Progenitor cell of endocrine pancreas (in vitro differentiated cells): ENCODE measurements at regions not wholly inside any gene's neighbourhood (a gene's known extent, or its start where the extent isn't known, plus 50 kb on each side); places are given as distances from the start of the nearest gene placed in this dataset.
"Not testable (repeated sequence)": the region's sequence is repeated elsewhere in the genome, so short reads cannot be mapped to it uniquely, and the experiment has no call there.

Experiments used
- DNase-seq: peaks from one replicate; pipeline ENCODE4 v3.0.0; 2021; ENCODE audit warnings: low spot score; ENCODE audit not compliant: unreplicated experiment
- H3K27ac Mint-ChIP-seq: 2 replicates; pipeline ENCODE4 v1.8.0; 2021; ENCODE audit warnings: mild to moderate bottlenecking, moderate library complexity, mixed read lengths
- H3K27me3 Mint-ChIP-seq: 2 replicates; pipeline ENCODE4 v1.8.0; 2021; ENCODE audit warnings: mixed read lengths
- H3K36me3 Mint-ChIP-seq: 2 replicates; pipeline ENCODE4 v1.8.0; 2022; ENCODE audit warnings: mixed read lengths; ENCODE audit not compliant: insufficient read depth
- H3K4me1 Mint-ChIP-seq: 2 replicates; pipeline ENCODE4 v1.8.0; 2021; ENCODE audit warnings: low read depth, mixed read lengths
- H3K4me3 Mint-ChIP-seq: 2 replicates; pipeline ENCODE4 v1.8.0; 2021; ENCODE audit warnings: low read depth, mild to moderate bottlenecking, moderate library complexity, mixed read lengths
- H3K9me3 Mint-ChIP-seq: 2 replicates; pipeline ENCODE4 v1.8.0; 2021; ENCODE audit warnings: low read depth, mixed read lengths
- CTCF ChIP-seq: fragments of 200-600 bp; sonication (generic); IDR thresholded peaks from one replicate; pipeline ENCODE4 v1.5.0; 2021; ENCODE audit warnings: antibody characterized with exemption, mild to moderate bottlenecking; ENCODE audit not compliant: unreplicated experiment

DNA sequence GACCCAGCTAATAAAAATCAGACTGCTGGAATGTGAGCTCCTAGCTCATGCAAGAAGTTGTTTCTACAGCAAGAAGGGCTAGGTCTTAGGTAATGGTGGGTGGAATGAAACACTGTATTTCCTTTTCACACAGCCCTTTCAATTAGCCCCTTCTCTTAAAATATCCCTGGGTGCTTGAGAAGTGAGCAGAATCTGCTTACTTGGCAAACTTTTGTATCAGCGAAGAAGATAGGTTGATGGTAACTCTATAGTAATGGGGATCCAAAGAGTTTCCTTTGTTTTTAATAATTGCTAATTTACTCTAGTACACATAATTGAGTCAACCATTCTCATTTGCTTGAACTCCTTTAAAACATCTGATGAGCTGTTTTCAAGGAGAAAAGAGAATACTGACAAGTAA, 100.6 kb upstream of the FSCB start:
- Mint-ChIP-seq H3K27ac (no peak overlapping the region), H3K4me3 (no peak overlapping the region), H3K4me1 (peaks cover 8% of the 10 kb centered on the region), H3K9me3 (no peaks in the 10 kb centered on the region), H3K27me3 (no peaks in the 10 kb centered on the region), H3K36me3 (no peaks in the 10 kb centered on the region)
- no peak for TF ChIP-seq CTCF
- DNase-seq = no peak

DNA sequence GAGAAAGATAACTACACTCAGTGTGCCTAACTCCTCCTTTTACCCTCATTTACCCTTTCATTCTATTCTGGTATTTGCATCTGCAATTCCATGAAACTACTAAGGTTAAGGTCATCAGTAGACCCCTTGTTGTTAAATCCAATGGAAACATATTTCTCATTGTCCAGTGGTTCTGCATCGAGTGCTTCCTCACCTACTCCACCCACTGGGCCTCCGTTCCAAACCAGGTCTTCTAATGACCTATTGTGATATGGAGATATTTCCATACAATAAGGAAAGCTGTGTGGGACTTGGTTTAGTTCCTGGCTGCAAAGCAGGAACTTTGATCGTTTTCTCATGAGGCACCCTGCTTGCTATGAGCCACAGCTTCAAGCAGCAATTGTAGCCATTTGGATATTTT, 99.5 kb upstream of the FSCB start:
- no peaks in the 10 kb centered on the region for H3K36me3 Mint-ChIP-seq
- peaks cover 8% of the 10 kb centered on the region for H3K4me1 Mint-ChIP-seq
- no peak for TF ChIP-seq CTCF
- H3K9me3 Mint-ChIP-seq = no peaks in the 10 kb centered on the region
- no peak overlapping the region for H3K4me3 Mint-ChIP-seq
- no peak for DNase-seq
- no peaks in the 10 kb centered on the region for H3K27me3 Mint-ChIP-seq
- H3K27ac Mint-ChIP-seq = no peak overlapping the region

DNA sequence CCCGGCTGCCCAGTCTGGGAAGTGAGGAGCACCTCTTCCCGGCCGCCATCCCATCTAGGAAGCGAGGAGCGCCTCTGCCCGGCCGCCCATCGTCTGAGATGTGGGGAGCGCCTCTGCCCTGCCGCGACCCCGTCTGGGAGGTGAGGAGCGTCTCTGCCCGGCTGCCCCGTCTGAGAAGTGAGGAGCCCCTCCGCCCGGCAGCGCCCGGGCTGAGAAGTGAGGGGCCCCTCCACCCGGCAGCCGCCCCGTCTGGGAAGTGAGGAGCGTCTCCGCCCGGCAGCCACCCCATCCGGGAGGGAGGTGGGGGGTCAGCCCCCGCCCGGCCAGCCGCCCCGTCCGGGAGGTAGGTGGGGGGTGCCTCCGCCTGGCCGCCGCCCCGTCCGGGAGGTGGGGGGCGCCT, 94.2 kb upstream of the FSCB start:
- not testable (repeated sequence) for H3K9me3 Mint-ChIP-seq, H3K4me3 Mint-ChIP-seq, H3K36me3 Mint-ChIP-seq

GRCh38 chr14:44589180-44589579, 82.1 kb upstream of the FSCB start:
- Mint-ChIP-seq H3K4me1 (no peaks in the 10 kb centered on the region), H3K27ac (no peak overlapping the region), H3K9me3 (peaks cover 3% of the 10 kb centered on the region), H3K36me3 (peaks cover 1% of the 10 kb centered on the region), H3K27me3 (no peaks in the 10 kb centered on the region), H3K4me3 (no peak overlapping the region)
- DNase-seq = no peak
- TF ChIP-seq CTCF = no peak

More for the DNA sequence above, 94.2 kb upstream of the FSCB start:
- H3K4me1 Mint-ChIP-seq, DNase-seq, H3K27me3 Mint-ChIP-seq, H3K27ac Mint-ChIP-seq: not testable (repeated sequence)

GRCh38 chr14:44586910-44587309, 79.8 kb upstream of the FSCB start:
- no peak overlapping the region for H3K4me3 Mint-ChIP-seq
- no peaks in the 10 kb centered on the region for H3K4me1 Mint-ChIP-seq
- no peaks in the 10 kb centered on the region for H3K27me3 Mint-ChIP-seq
- H3K9me3 Mint-ChIP-seq = peaks cover 7% of the 10 kb centered on the region
- no peak for TF ChIP-seq CTCF
- no peak overlapping the region for H3K27ac Mint-ChIP-seq
- H3K36me3 Mint-ChIP-seq = peaks cover 1% of the 10 kb centered on the region
- DNase-seq = no peak

DNA sequence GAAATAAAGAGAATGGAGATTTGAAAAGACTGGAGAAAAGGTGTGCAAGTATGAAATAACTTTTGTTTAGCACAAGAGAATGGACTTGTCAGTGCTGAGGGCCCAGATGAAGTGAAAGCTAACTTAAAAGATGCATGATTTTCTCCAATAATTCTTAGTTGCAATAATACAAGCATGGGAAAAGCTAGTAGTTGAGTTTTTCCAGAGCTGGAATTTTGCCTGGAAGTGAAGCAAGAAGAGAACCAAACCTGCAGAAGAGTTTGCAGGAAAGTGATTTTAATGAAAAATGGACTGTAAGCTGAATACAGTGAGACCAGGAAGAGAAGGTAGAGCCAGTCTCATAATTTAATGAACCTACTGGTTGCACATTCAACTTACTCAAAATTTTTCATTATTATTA, 69.3 kb upstream of the FSCB start:
- Mint-ChIP-seq H3K27me3 (no peaks in the 10 kb centered on the region), H3K9me3 (peaks cover 18% of the 10 kb centered on the region), H3K4me3 (no peak overlapping the region), H3K36me3 (peaks cover 3% of the 10 kb centered on the region), H3K27ac (no peak overlapping the region), H3K4me1 (no peaks in the 10 kb centered on the region)
- TF ChIP-seq CTCF = no peak
- DNase-seq = no peak
